Endothelial cell (in vitro differentiated cells): ENCODE measurements at regions not wholly inside any gene's neighbourhood (a gene's known extent, or its start where the extent isn't known, plus 50 kb on each side); places are given as distances from the start of the nearest gene placed in this dataset.

Experiments
- DNase-seq: peaks from one replicate; pipeline ENCODE4 v3.0.0; 2021; ENCODE audit warnings: low spot score
- H3K27ac Mint-ChIP-seq: one replicate; pipeline ENCODE4 v1.8.0; 2021; ENCODE audit warnings: mixed read lengths, inconsistent platforms; ENCODE audit not compliant: unreplicated experiment
- H3K27me3 Mint-ChIP-seq: one replicate; pipeline ENCODE4 v1.8.0; 2021; ENCODE audit warnings: mild to moderate bottlenecking, moderate library complexity, mixed read lengths, inconsistent platforms; ENCODE audit not compliant: unreplicated experiment
- H3K36me3 Mint-ChIP-seq: one replicate; pipeline ENCODE4 v1.8.0; 2021; ENCODE audit warnings: mild to moderate bottlenecking, low read depth, mixed read lengths, inconsistent platforms; ENCODE audit not compliant: unreplicated experiment
- H3K4me1 Mint-ChIP-seq: one replicate; pipeline ENCODE4 v1.8.0; 2021; ENCODE audit warnings: mild to moderate bottlenecking, mixed read lengths, inconsistent platforms; ENCODE audit not compliant: unreplicated experiment
- H3K4me3 Mint-ChIP-seq: one replicate; pipeline ENCODE4 v1.8.0; 2021; ENCODE audit warnings: mild to moderate bottlenecking, mixed read lengths, inconsistent platforms; ENCODE audit not compliant: unreplicated experiment
- H3K9me3 Mint-ChIP-seq: one replicate; pipeline ENCODE4 v1.8.0; 2021; ENCODE audit warnings: mixed read lengths, inconsistent platforms; ENCODE audit not compliant: unreplicated experiment
- TF ChIP-seq, protein P1 (sequence below): fragments of 200-600 bp; sonication (generic); IDR thresholded peaks from one replicate; pipeline ENCODE4 v1.5.0; 2021; ENCODE audit warnings: antibody characterized with exemption; ENCODE audit not compliant: unreplicated experiment

DNA sequence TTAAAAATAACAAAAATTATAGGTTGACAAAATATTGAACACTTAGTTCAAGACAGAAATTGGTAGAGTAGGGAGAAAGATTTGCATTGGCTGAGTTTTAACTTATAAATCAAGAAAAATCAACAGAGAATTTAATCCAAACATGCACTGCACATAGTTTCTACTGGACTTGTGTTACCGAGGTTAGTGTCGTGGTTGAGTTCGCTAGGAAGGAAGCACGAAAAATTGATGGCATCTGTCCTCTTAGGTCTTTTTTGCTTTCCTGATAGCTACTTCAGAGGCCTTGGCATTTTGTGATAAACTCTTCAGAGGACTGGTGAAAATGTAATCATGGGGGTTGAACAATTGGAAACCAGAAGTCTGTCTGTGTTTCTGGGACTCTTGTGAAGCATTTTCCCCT, 392.9 kb downstream of the NUAK1 start:
- no peak overlapping the region for H3K4me3 Mint-ChIP-seq
- H3K9me3 Mint-ChIP-seq: no peaks in the 10 kb centered on the region
- no peaks in the 10 kb centered on the region for H3K36me3 Mint-ChIP-seq
- TF ChIP-seq, protein P1, sequence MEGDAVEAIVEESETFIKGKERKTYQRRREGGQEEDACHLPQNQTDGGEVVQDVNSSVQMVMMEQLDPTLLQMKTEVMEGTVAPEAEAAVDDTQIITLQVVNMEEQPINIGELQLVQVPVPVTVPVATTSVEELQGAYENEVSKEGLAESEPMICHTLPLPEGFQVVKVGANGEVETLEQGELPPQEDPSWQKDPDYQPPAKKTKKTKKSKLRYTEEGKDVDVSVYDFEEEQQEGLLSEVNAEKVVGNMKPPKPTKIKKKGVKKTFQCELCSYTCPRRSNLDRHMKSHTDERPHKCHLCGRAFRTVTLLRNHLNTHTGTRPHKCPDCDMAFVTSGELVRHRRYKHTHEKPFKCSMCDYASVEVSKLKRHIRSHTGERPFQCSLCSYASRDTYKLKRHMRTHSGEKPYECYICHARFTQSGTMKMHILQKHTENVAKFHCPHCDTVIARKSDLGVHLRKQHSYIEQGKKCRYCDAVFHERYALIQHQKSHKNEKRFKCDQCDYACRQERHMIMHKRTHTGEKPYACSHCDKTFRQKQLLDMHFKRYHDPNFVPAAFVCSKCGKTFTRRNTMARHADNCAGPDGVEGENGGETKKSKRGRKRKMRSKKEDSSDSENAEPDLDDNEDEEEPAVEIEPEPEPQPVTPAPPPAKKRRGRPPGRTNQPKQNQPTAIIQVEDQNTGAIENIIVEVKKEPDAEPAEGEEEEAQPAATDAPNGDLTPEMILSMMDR: no peak
- H3K4me1 Mint-ChIP-seq: no peaks in the 10 kb centered on the region
- no peak for DNase-seq
- H3K27me3 Mint-ChIP-seq: peaks cover 2% of the 10 kb centered on the region
- H3K27ac Mint-ChIP-seq: no peak overlapping the region

GRCh38 chr12:105748806-105749600, 389.8 kb downstream of the NUAK1 start:
- Mint-ChIP-seq H3K4me1 (no peaks in the 10 kb centered on the region), H3K27ac (no peak overlapping the region), H3K27me3 (peaks cover 2% of the 10 kb centered on the region), H3K4me3 (no peak overlapping the region), H3K9me3 (no peaks in the 10 kb centered on the region), H3K36me3 (no peaks in the 10 kb centered on the region)
- TF ChIP-seq, protein P1: no peak
- DNase-seq: no peak

GRCh38 chr12:105750096-105750495, 388.7 kb downstream of the NUAK1 start:
- TF ChIP-seq, protein P1: no peak
- Mint-ChIP-seq H3K4me3 (no peak overlapping the region), H3K4me1 (no peaks in the 10 kb centered on the region), H3K36me3 (no peaks in the 10 kb centered on the region), H3K27ac (no peak overlapping the region), H3K9me3 (no peaks in the 10 kb centered on the region), H3K27me3 (peaks cover 5% of the 10 kb centered on the region)
- no peak for DNase-seq

GRCh38 chr12:105754313-105754712, 384.4 kb downstream of the NUAK1 start:
- H3K9me3 Mint-ChIP-seq: no peaks in the 10 kb centered on the region
- peaks cover 3% of the 10 kb centered on the region for H3K4me1 Mint-ChIP-seq
- H3K36me3 Mint-ChIP-seq: no peaks in the 10 kb centered on the region
- TF ChIP-seq, protein P1: no peak
- no peak for DNase-seq
- no peak overlapping the region for H3K4me3 Mint-ChIP-seq
- H3K27ac Mint-ChIP-seq: no peak overlapping the region
- peaks cover 3% of the 10 kb centered on the region for H3K27me3 Mint-ChIP-seq

DNA sequence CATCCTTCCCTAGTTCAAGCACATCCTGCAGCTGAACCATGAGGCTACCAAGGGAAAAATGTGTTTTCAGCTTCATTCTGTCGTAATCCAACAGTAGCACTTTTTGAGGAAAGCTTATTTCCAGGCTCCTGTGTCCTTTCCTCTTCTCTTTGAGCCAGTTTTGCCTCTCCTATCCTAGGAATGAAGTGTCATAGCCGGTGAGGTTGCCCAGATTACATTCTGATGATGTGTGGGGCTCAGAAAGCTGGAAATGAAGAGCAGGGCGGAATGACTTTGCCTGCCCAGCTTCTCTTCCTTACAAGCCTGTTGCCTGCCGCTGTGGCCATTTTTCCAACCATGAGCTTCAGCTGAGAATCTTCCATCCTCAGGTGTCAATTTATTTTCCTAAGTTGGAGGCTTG, 381.8 kb downstream of the NUAK1 start:
- DNase-seq: no peak
- H3K27me3 Mint-ChIP-seq: peaks cover 3% of the 10 kb centered on the region
- H3K27ac Mint-ChIP-seq: no peak overlapping the region
- H3K4me3 Mint-ChIP-seq: no peak overlapping the region
- H3K4me1 Mint-ChIP-seq: peaks cover 3% of the 10 kb centered on the region
- no peaks in the 10 kb centered on the region for H3K36me3 Mint-ChIP-seq
- no peaks in the 10 kb centered on the region for H3K9me3 Mint-ChIP-seq
- TF ChIP-seq, protein P1: no peak
